Cardiac muscle cell (in vitro differentiated cells and primary cell): ENCODE measurements at regions not wholly inside any gene's neighbourhood (a gene's known extent, or its start where the extent isn't known, plus 50 kb on each side); places are given as distances from the start of the nearest gene placed in this dataset.
"Not testable (repeated sequence)": the region's sequence is repeated elsewhere in the genome, so short reads cannot be mapped to it uniquely, and the experiment has no call there.

Source experiments
- DNase-seq, 2 donors: peaks; one replicate each; pipeline versions ENCODE4 v3.0.0 to v3.0.0-alpha.2; 2010 to 2017; ENCODE audit warnings: low read depth in 1 of 2, low spot score in 1 of 2
- H3K27ac ChIP-seq: fragments of 200-600 bp; sonication (generic); 2 replicates; pipeline ENCODE4 v1.5.1; 2016
- H3K27me3 ChIP-seq: fragments of 200-600 bp; sonication (generic); 2 replicates; pipeline ENCODE4 v1.6.0; 2016; ENCODE audit warnings: control low read depth
- H3K36me3 ChIP-seq: fragments of 200-600 bp; sonication (generic); 2 replicates; pipeline ENCODE4 v1.5.1; 2016; ENCODE audit warnings: control low read depth
- H3K4me1 ChIP-seq: fragments of 200-600 bp; sonication (generic); 2 replicates; pipeline ENCODE4 v1.8.1; 2017; ENCODE audit warnings: low read depth, mild to moderate bottlenecking, mixed run types
- H3K4me3 ChIP-seq: fragments of 200-600 bp; sonication (generic); 2 replicates; pipeline ENCODE4 v1.5.1; 2016; ENCODE audit warnings: mild to moderate bottlenecking
- H3K9me3 ChIP-seq: fragments of 200-600 bp; sonication (generic); 2 replicates; pipeline ENCODE4 v1.5.1; 2017; ENCODE audit warnings: low read depth, mild to moderate bottlenecking, control low read depth
- CTCF ChIP-seq: IDR thresholded peaks from 2 replicates; pipeline ENCODE4 v1.5.1; 2012; ENCODE audit warnings: low read depth, mild to moderate bottlenecking, low read length

- no peak overlapping the region for H3K27ac ChIP-seq
- no peaks in the 10 kb centered on the region for H3K9me3 ChIP-seq
- no peak for TF ChIP-seq CTCF
- no peaks in the 10 kb centered on the region for H3K4me1 ChIP-seq
- no peak for DNase-seq
- no peaks in the 10 kb centered on the region for H3K36me3 ChIP-seq
- H3K27me3 ChIP-seq, result no peaks in the 10 kb centered on the region
- no peak overlapping the region for H3K4me3 ChIP-seq
These were observed 280.3 kb downstream of the RAB38 start for GRCh38 chr11:87894961-87895360.

GRCh38 chr11:87892291-87892690 lies 283.0 kb downstream of the RAB38 start:
- TF ChIP-seq CTCF, result no peak
- DNase-seq, result no peak
- Histone ChIP-seq H3K27ac (no peak overlapping the region), H3K36me3 (no peaks in the 10 kb centered on the region), H3K4me1 (peaks cover 5% of the 10 kb centered on the region), H3K27me3 (no peaks in the 10 kb centered on the region), H3K9me3 (no peaks in the 10 kb centered on the region), H3K4me3 (no peak overlapping the region)

- Histone ChIP-seq H3K4me1 (peaks cover 9% of the 10 kb centered on the region), H3K36me3 (no peaks in the 10 kb centered on the region), H3K27me3 (no peaks in the 10 kb centered on the region), H3K4me3 (no peak overlapping the region), H3K9me3 (no peaks in the 10 kb centered on the region), H3K27ac (no peak overlapping the region)
- TF ChIP-seq CTCF, result no peak
- DNase-seq, result no peak
These were observed 286.1 kb downstream of the RAB38 start for GRCh38 chr11:87889126-87889525.

- not testable (repeated sequence) for H3K36me3 ChIP-seq, H3K27me3 ChIP-seq, DNase-seq, H3K9me3 ChIP-seq, H3K4me3 ChIP-seq, H3K27ac ChIP-seq, H3K4me1 ChIP-seq
These were observed 290.2 kb downstream of the RAB38 start for GRCh38 chr11:87885084-87885483.

GRCh38 chr11:87879118-87879517 lies 296.1 kb downstream of the RAB38 start:
- no peaks in the 10 kb centered on the region for H3K27me3 ChIP-seq
- H3K4me1 ChIP-seq, result no peaks in the 10 kb centered on the region
- no peak overlapping the region for H3K4me3 ChIP-seq
- DNase-seq, result peak in 1 of 2 donors; percentile 38
- no peaks in the 10 kb centered on the region for H3K36me3 ChIP-seq
- H3K27ac ChIP-seq, result no peak overlapping the region
- no peak for TF ChIP-seq CTCF
- no peaks in the 10 kb centered on the region for H3K9me3 ChIP-seq

GRCh38 chr11:87878373-87878825 lies 296.8 kb downstream of the RAB38 start:
- Histone ChIP-seq H3K4me1 (no peaks in the 10 kb centered on the region), H3K4me3 (no peak overlapping the region), H3K36me3 (no peaks in the 10 kb centered on the region), H3K27ac (no peak overlapping the region), H3K27me3 (no peaks in the 10 kb centered on the region), H3K9me3 (no peaks in the 10 kb centered on the region)
- peak; percentile 36 to 67 for DNase-seq
- peak; percentile 66 for TF ChIP-seq CTCF
